ENCODE measurements at regions not wholly inside any gene's neighbourhood (a gene's known extent, or its start where the extent isn't known, plus 50 kb on each side); places are given as distances from the start of the nearest gene placed in this dataset.

GRCh38 chr18:43574974-43575373 lies 297.7 kb upstream of the SYT4 start:
- no peak for DNase-seq

GRCh38 chr18:43578211-43578610 lies 300.9 kb upstream of the SYT4 start:
- DNase-seq, result no peak

GRCh38 chr18:43578706-43579105 lies 301.4 kb upstream of the SYT4 start:
- no peak for DNase-seq

- DNase-seq, result no peak
These were observed 304.7 kb upstream of the SYT4 start for GRCh38 chr18:43581936-43582519.

- DNase-seq, result no peak
These were observed 310.4 kb upstream of the SYT4 start for GRCh38 chr18:43587538-43588153.

GRCh38 chr18:43588838-43589237 lies 311.5 kb upstream of the SYT4 start:
- DNase-seq, result no peak

- no peak for DNase-seq
These were observed 312.4 kb upstream of the SYT4 start for GRCh38 chr18:43589611-43590151.

- DNase-seq, result no peak
These were observed 313.1 kb upstream of the SYT4 start for GRCh38 chr18:43590182-43590903.

GRCh38 chr18:43592269-43592668 lies 315.0 kb upstream of the SYT4 start:
- no peak for DNase-seq

- no peak for DNase-seq
These were observed 318.9 kb upstream of the SYT4 start for GRCh38 chr18:43596105-43596712.

GRCh38 chr18:43601432-43601831 lies 324.1 kb upstream of the SYT4 start:
- DNase-seq, result no peak

- DNase-seq, result no peak
These were observed 327.9 kb upstream of the SYT4 start for GRCh38 chr18:43605224-43605623.

- no peak for DNase-seq
These were observed 329.5 kb upstream of the SYT4 start for GRCh38 chr18:43606795-43607194.

GRCh38 chr18:43620936-43621335 lies 343.6 kb upstream of the SYT4 start:
- no peak for DNase-seq

GRCh38 chr18:43622024-43622423 lies 344.7 kb upstream of the SYT4 start:
- DNase-seq, result no peak

- no peak for DNase-seq
These were observed 348.3 kb upstream of the SYT4 start for GRCh38 chr18:43625582-43625981.

- no peak for DNase-seq
These were observed 350.7 kb upstream of the SYT4 start for GRCh38 chr18:43627848-43628530.

- no peak for DNase-seq
These were observed 357.7 kb upstream of the SYT4 start for GRCh38 chr18:43634994-43635393.

- no peak for DNase-seq
These were observed 358.1 kb upstream of the SYT4 start for GRCh38 chr18:43635397-43635796.

- no peak for DNase-seq
These were observed 365.5 kb upstream of the SYT4 start for GRCh38 chr18:43642727-43643330.

GRCh38 chr18:43648002-43648401 lies 370.7 kb upstream of the SYT4 start:
- DNase-seq, result no peak

GRCh38 chr18:43649649-43650357 lies 372.5 kb upstream of the SYT4 start:
- no peak for DNase-seq

Measured in GDM1 (cell line).